B cell (primary cell): ENCODE measurements at regions not wholly inside any gene's neighbourhood (a gene's known extent, or its start where the extent isn't known, plus 50 kb on each side); places are given as distances from the start of the nearest gene placed in this dataset.

Experiments used
- CTCF ChIP-seq: fragments of 200-600 bp; IDR thresholded peaks from one replicate; pipeline ENCODE4 v1.8.0; 2022; ENCODE audit warnings: antibody characterized with exemption, mild to moderate bottlenecking
- EZH2 ChIP-seq: IDR thresholded peaks from 2 replicates; pipeline ENCODE4 v1.6.1; 2012; ENCODE audit warnings: borderline replicate concordance, low read depth, mild to moderate bottlenecking, moderate library complexity, low read length; ENCODE audit not compliant: insufficient read depth, poor library complexity, severe bottlenecking

- TF ChIP-seq CTCF: no peak
- no peak for TF ChIP-seq EZH2
Observed at GRCh38 chr14:101639241-101639833, 78.0 kb downstream of the DIO3 start.
